Heart right ventricle (tissue), 16 donors: ENCODE measurements at regions not wholly inside any gene's neighbourhood (a gene's known extent, or its start where the extent isn't known, plus 50 kb on each side); places are given as distances from the start of the nearest gene placed in this dataset.

Experiments used
- ATAC-seq, 8 donors: fragments of 200-7000 bp; cut with Tn5 transposase; one replicate each; pipeline ENCODE4 v1.9.1; 2020; ENCODE audit warnings: mild to moderate bottlenecking in 8 of 8, moderate library complexity in 8 of 8, moderate number of reproducible peaks in 1 of 8
- DNase-seq, 2 donors: peaks; one replicate each; pipeline ENCODE4 v3.0.0-alpha.2; 2020
- H3K27ac ChIP-seq, 10 donors: fragments of 200-600 bp; sonication (generic) in 2 of 10; one replicate each; pipeline versions ENCODE4 v1.5.0 to v1.8.0; 2020 to 2022; ENCODE audit warnings: mild to moderate bottlenecking in 3 of 10
- H3K27me3 ChIP-seq, 7 donors: fragments of 200-600 bp; one replicate each; pipeline ENCODE4 v1.8.0; 2021 to 2022; ENCODE audit warnings: mild to moderate bottlenecking in 2 of 7
- H3K36me3 ChIP-seq, 9 donors: fragments of 200-600 bp; sonication (generic) in 1 of 9; one replicate each; pipeline versions ENCODE4 v1.5.0 to v1.8.0; 2020 to 2022; ENCODE audit warnings: mild to moderate bottlenecking in 2 of 9
- H3K4me1 ChIP-seq, 9 donors: fragments of 200-600 bp; sonication (generic) in 1 of 9; one replicate each; pipeline versions ENCODE4 v1.5.0 to v1.8.0; 2020 to 2022; ENCODE audit warnings: mild to moderate bottlenecking in 4 of 9
- H3K4me3 ChIP-seq, 10 donors: fragments of 200-600 bp; sonication (generic) in 2 of 10; one replicate each; pipeline versions ENCODE4 v1.5.0 to v1.8.0; 2020 to 2022; ENCODE audit warnings: mild to moderate bottlenecking in 7 of 10, moderate library complexity in 2 of 10
- H3K9me3 ChIP-seq, 11 donors: fragments of 200-600 bp in 10 of 11; sonication (generic) in 2 of 11; one replicate each; pipeline versions ENCODE4 v1.5.0 to v1.8.0; 2013 to 2022; ENCODE audit warnings: mild to moderate bottlenecking in 2 of 11, control low read depth in 1 of 11, moderate library complexity in 1 of 11
- WGBS, 2 donors: extraction: QIAGEN DNeasy Blood & Tissue Kit; methylation state at CpG; one replicate each; pipeline ENCODE4 v1.1.7; 2013; ENCODE audit warnings: inconsistent platforms in 1 of 2; 5-methylcytosine and 5-hydroxymethylcytosine counted together
- intact Hi-C, 10 donors: fragments of 100-400 bp; cut with DNase I; formaldehyde crosslinking; loops; one replicate each; pipeline versions ENCODE4 v1.11.1 to v1.14.2; 2022
- TF ChIP-seq, protein P1 (sequence below), 9 donors: fragments of 200-600 bp; sonication (generic) in 2 of 9; IDR thresholded peaks; one replicate each; pipeline versions ENCODE4 v1.5.0 to v1.8.0; 2021 to 2022; ENCODE audit warnings: antibody characterized with exemption in 9 of 9, mild to moderate bottlenecking in 5 of 9, moderate library complexity in 1 of 9
- donor health status: Arrhythmogenic right ventricular cardiomyopathy.
- donor health status: ischemic (EF 13 %, LVEDD 7.1; RV severe dilation, severe dysfunction).
- donor health status: healthy with polysubstance abuse.
- donor health status: DM: no; HTN: yes; CAD: no.
- donor health status: DM: no; HTN: no; CAD: no.
- donor health status: ischemic (EF 25% LVEDD 6.9; RV normal size, moderate dysfunction).
- donor health status: ischemic (EF 25% LVEDD 5.7; RV mildly dilated, moderate dysfunction).
- donor health status: healthy.
- donor health status: DM: yes; HTN: yes; CAD: no.
- donor health status: Ischemic cardiomyopathy.
- donor health status: ischemic (EF 35%, LVEDD 5.7; RV mildly dilated, moderate dysfunction).
- donor health status: nonischemic (EF 11% LVEDD 7.7; RV severe dilation, severe dysfunction).
- donor health status: DM: yes; HTN: yes; CAD: no.
- donor health status: PGD.
- donor health status: ischemic (EF 29% LVEDD 5.4; RV normal size, mild dysfunction).
- donor health status: nonischemic (EF 23%, LVEDD 6.1; RV moderate dilation, normal function).

DNA sequence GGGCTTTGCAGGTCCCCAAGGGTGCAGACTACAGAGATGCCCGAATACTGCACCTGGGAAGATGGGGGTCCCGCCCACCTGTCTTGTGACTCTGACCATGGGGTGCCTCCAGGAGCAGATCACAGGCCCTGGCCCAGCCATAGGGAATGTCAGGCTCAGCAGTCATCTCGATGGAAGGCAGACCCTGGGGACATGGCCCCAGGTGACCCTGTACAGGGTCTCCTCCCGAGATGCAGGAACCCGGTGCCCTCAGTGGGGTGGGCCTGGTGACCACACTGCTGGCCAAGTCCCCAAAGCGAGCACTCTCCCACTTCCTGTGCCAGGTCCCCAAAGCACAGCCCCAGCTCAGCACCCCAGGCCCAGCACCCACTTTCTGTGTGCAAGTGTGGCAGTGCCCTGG is 903.7 kb upstream of the USP15 start:
- no peaks in the 10 kb centered on the region for H3K36me3 ChIP-seq
- H3K4me1 ChIP-seq: no peaks in the 10 kb centered on the region
- peaks cover 0 to 4% (median 0%) of the 10 kb centered on the region in 7 donors for H3K27me3 ChIP-seq
- DNase-seq (no peak), ATAC-seq (peak in 1 of 8 donors; percentile 47)
- no peak overlapping the region for H3K4me3 ChIP-seq
- TF ChIP-seq, protein P1, sequence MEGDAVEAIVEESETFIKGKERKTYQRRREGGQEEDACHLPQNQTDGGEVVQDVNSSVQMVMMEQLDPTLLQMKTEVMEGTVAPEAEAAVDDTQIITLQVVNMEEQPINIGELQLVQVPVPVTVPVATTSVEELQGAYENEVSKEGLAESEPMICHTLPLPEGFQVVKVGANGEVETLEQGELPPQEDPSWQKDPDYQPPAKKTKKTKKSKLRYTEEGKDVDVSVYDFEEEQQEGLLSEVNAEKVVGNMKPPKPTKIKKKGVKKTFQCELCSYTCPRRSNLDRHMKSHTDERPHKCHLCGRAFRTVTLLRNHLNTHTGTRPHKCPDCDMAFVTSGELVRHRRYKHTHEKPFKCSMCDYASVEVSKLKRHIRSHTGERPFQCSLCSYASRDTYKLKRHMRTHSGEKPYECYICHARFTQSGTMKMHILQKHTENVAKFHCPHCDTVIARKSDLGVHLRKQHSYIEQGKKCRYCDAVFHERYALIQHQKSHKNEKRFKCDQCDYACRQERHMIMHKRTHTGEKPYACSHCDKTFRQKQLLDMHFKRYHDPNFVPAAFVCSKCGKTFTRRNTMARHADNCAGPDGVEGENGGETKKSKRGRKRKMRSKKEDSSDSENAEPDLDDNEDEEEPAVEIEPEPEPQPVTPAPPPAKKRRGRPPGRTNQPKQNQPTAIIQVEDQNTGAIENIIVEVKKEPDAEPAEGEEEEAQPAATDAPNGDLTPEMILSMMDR (IDR thresholded peaks at IDR 0.05): no peak
- peaks cover 0 to 2% (median 0%) of the 10 kb centered on the region in 11 donors for H3K9me3 ChIP-seq
- 86 to 87% methylated on average over 6 of the region's 6 CpGs for WGBS, 2 donors
- intact Hi-C loops: no loop called here
- no peak overlapping the region for H3K27ac ChIP-seq

DNA sequence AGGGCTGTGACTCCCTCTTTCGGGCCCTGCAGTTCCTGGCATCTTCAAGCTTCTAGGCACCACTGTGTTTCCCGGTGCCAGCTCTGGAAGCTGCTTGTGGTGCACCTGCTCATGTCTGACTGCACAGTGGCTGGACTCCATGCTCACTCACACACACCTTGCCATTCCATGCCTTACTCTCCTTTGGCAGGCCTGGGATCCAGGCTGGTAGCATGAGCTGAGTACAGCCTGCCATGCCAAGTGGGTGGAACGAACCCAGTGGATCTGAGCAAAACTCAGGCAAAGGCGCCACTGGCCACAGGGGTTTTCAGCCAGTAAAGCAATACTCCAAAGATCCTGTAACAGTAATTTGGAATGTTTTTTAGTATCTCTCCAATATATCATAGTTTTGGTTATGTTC is 902.7 kb upstream of the USP15 start:
- 87 to 89% methylated on average over 4 of the region's 4 CpGs for WGBS, 2 donors
- ATAC-seq (no peak), DNase-seq (no peak)
- Histone ChIP-seq H3K4me1 (no peaks in the 10 kb centered on the region), H3K27me3 (peaks cover 0 to 4% (median 0%) of the 10 kb centered on the region in 7 donors), H3K36me3 (no peaks in the 10 kb centered on the region), H3K4me3 (no peak overlapping the region), H3K9me3 (peaks cover 0 to 2% (median 0%) of the 10 kb centered on the region in 11 donors), H3K27ac (no peak overlapping the region)
- intact Hi-C loops: no loop called here
- TF ChIP-seq, protein P1 (IDR thresholded peaks at IDR 0.05): no peak

DNA sequence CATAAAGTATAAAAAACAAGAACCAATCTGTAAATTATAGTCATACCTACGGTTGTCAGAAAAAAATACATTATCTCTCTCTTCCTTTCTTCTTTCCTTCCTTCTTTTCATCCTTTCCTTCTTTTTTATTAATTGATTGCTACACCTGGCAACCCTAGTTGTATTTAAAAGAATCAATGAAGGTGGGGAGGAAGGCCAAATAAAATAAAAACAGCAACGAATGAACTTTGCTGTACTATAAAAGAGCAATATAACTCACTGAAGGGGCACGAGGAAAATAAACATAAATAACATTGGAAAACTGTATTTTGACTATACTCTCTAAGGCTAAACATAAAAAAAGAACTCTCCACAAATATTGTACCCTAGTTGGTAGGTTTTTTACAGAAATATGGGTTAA is 898.2 kb upstream of the USP15 start:
- ATAC-seq (no peak), DNase-seq (no peak)
- TF ChIP-seq, protein P1 (IDR thresholded peaks at IDR 0.05): no peak
- WGBS, 2 donors: 81 to 83% methylated on average over 3 of the region's 3 CpGs
- no peak overlapping the region for H3K27ac ChIP-seq
- no peak overlapping the region for H3K4me3 ChIP-seq
- peaks cover 0 to 2% (median 0%) of the 10 kb centered on the region in 11 donors for H3K9me3 ChIP-seq
- no peaks in the 10 kb centered on the region for H3K36me3 ChIP-seq
- peaks cover 0 to 4% (median 0%) of the 10 kb centered on the region in 7 donors for H3K27me3 ChIP-seq
- no peaks in the 10 kb centered on the region for H3K4me1 ChIP-seq
- intact Hi-C loops: no loop called here

DNA sequence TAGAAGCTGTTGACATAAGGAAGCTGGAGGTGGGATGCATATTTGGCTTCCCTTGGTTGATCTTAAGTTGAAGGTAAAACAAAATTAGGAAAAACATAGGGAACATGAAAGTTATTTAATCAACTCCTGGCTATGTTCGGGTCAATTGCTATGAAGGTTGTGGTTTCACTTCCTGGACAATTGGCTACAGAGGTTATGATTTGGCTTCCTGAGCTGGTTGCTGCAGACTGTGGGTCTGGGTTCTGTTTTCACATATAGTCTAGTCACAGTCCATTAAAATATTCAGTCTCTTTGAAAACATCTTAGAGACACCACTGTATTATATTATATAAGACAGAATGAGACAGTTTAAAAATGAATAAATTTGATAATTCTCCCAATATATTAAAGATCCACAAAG is 895.2 kb upstream of the USP15 start:
- 66 to 71% methylated on average over 1 of the region's 1 CpG for WGBS, 2 donors

More for the DNA sequence above, 895.2 kb upstream of the USP15 start:
- Histone ChIP-seq H3K4me1 (no peaks in the 10 kb centered on the region), H3K36me3 (no peaks in the 10 kb centered on the region), H3K27ac (no peak overlapping the region), H3K4me3 (no peak overlapping the region), H3K27me3 (peaks cover 0 to 2% (median 0%) of the 10 kb centered on the region in 7 donors), H3K9me3 (no peaks in the 10 kb centered on the region)
- ATAC-seq: no peak
- intact Hi-C loops: no loop called here
- TF ChIP-seq, protein P1 (IDR thresholded peaks at IDR 0.05): no peak
- DNase-seq: no peak
